HepG2 (cell line): ENCODE measurements at regions not wholly inside any gene's neighbourhood (a gene's known extent, or its start where the extent isn't known, plus 50 kb on each side); places are given as distances from the start of the nearest gene placed in this dataset.

ENCODE experiments used
- EP300 ChIP-seq, 3 experiments: sonication (generic) in 1 of 3; formaldehyde crosslinking in 1 of 3; IDR thresholded peaks; 2 replicates each; pipeline versions ENCODE4 v1.5.1 to v1.6.1; 2011 to 2020; ENCODE audit warnings: low read depth in 2 of 3, low read length in 2 of 3, borderline replicate concordance in 1 of 3, improper control_type of control experiment in 1 of 3, mild to moderate bottlenecking in 1 of 3, missing genetic modification reagents in 1 of 3, moderate library complexity in 1 of 3
- FOXM1 ChIP-seq: sonication (generic); formaldehyde crosslinking; IDR thresholded peaks from 2 replicates; pipeline ENCODE4 v1.5.0; 2020; ENCODE audit warnings: missing genetic modification reagents
- HNF4G ChIP-seq, 2 experiments: sonication (generic) in 1 of 2; formaldehyde crosslinking in 1 of 2; IDR thresholded peaks; 2 replicates each; pipeline versions ENCODE4 v1.4.0 to v1.6.1; 2011 to 2020; ENCODE audit warnings: borderline replicate concordance in 2 of 2, low read depth in 2 of 2, mild to moderate bottlenecking in 2 of 2, low read length in 1 of 2, missing genetic modification reagents in 1 of 2, moderate library complexity in 1 of 2
- JUN ChIP-seq: sonication (generic); formaldehyde crosslinking; IDR thresholded peaks from 2 replicates; pipeline ENCODE4 v1.4.0; 2020; ENCODE audit warnings: mild to moderate bottlenecking, missing genetic modification reagents
- MTF2 ChIP-seq: sonication (generic); formaldehyde crosslinking; IDR thresholded peaks from 2 replicates; pipeline ENCODE4 v1.5.0; 2020; ENCODE audit warnings: missing genetic modification reagents, borderline replicate concordance
- ZFP37 ChIP-seq: sonication (generic); formaldehyde crosslinking; IDR thresholded peaks from 2 replicates; pipeline ENCODE4 v1.4.0; 2020; ENCODE audit warnings: missing genetic modification reagents, borderline replicate concordance
- ZNF558 ChIP-seq: sonication (generic); formaldehyde crosslinking; IDR thresholded peaks from 2 replicates; pipeline ENCODE4 v1.9.0; 2022; ENCODE audit warnings: mild to moderate bottlenecking, missing genetic modification reagents, borderline replicate concordance
- TF ChIP-seq, protein P1 (sequence below): sonication (generic); formaldehyde crosslinking; IDR thresholded peaks from 2 replicates; pipeline ENCODE4 v1.4.0; 2020; ENCODE audit warnings: missing genetic modification reagents
- TF ChIP-seq, protein P2 (sequence below): sonication (generic); formaldehyde crosslinking; IDR thresholded peaks from 2 replicates; pipeline ENCODE4 v1.5.0; 2020; ENCODE audit warnings: mild to moderate bottlenecking, missing genetic modification reagents, moderate library complexity

DNA sequence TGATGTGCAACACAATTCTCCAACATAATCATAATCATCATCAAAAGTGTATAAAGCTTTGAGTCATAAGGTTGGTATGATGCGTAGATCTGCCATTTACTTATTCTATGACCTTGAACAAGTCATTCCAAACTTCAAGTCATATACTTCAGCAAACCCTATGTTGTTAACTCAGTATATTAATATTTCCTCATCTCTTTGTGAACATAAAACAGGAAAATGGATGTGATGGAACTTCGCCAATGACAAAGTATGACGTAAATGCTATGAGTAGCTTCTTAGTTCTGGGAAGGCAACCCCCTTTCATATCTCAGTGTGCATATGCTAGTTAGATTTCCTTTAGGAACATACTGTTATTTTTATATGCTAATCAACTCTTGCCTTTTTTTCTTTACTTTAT is 102.7 kb upstream of the ANO3 start:
- TF ChIP-seq EP300 (IDR thresholded peaks at IDR 0.05; ENCODE audit: low read depth in 2 of 2, low read length in 2 of 2) (no peak), EP300 (CRISPR knock-in tag; IDR thresholded peaks at IDR 0.05; ENCODE audit: borderline replicate concordance) (no peak), HNF4G (IDR thresholded peaks at IDR 0.05; ENCODE audit: borderline replicate concordance, low read depth, low read length) (no peak), HNF4G (CRISPR knock-in tag; IDR thresholded peaks at IDR 0.05; ENCODE audit: borderline replicate concordance, low read depth) (no peak), JUN (CRISPR knock-in tag) (no peak), ZNF558 (no peak), FOXM1 (no peak), ZFP37 (CRISPR knock-in tag) (no peak), MTF2 (CRISPR knock-in tag) (no peak)
- TF ChIP-seq, protein P1, sequence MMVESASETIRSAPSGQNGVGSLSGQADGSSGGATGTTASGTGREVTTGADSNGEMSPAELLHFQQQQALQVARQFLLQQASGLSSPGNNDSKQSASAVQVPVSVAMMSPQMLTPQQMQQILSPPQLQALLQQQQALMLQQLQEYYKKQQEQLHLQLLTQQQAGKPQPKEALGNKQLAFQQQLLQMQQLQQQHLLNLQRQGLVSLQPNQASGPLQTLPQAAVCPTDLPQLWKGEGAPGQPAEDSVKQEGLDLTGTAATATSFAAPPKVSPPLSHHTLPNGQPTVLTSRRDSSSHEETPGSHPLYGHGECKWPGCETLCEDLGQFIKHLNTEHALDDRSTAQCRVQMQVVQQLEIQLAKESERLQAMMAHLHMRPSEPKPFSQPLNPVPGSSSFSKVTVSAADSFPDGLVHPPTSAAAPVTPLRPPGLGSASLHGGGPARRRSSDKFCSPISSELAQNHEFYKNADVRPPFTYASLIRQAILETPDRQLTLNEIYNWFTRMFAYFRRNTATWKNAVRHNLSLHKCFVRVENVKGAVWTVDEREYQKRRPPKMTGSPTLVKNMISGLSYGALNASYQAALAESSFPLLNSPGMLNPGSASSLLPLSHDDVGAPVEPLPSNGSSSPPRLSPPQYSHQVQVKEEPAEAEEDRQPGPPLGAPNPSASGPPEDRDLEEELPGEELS, result no peak
- TF ChIP-seq, protein P2, sequence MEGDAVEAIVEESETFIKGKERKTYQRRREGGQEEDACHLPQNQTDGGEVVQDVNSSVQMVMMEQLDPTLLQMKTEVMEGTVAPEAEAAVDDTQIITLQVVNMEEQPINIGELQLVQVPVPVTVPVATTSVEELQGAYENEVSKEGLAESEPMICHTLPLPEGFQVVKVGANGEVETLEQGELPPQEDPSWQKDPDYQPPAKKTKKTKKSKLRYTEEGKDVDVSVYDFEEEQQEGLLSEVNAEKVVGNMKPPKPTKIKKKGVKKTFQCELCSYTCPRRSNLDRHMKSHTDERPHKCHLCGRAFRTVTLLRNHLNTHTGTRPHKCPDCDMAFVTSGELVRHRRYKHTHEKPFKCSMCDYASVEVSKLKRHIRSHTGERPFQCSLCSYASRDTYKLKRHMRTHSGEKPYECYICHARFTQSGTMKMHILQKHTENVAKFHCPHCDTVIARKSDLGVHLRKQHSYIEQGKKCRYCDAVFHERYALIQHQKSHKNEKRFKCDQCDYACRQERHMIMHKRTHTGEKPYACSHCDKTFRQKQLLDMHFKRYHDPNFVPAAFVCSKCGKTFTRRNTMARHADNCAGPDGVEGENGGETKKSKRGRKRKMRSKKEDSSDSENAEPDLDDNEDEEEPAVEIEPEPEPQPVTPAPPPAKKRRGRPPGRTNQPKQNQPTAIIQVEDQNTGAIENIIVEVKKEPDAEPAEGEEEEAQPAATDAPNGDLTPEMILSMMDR (CRISPR knock-in tag), result no peak
